Stimulated activated CD4-positive, alpha-beta T cell treated with anti-CD3 and anti-CD28 coated beads, Interleukin-15, amount 100 ng/mL, for 1 hour (primary cell): ENCODE measurements at regions not wholly inside any gene's neighbourhood (a gene's known extent, or its start where the extent isn't known, plus 50 kb on each side); places are given as distances from the start of the nearest gene placed in this dataset.

Experiments
- DNase-seq, 2 donors: peaks; one replicate each; pipeline ENCODE4 v3.0.0-alpha.2; 2020; ENCODE audit warnings: low read depth in 1 of 2, low spot score in 1 of 2

- DNase-seq: no peak
Measured at GRCh38 chr16:79498928-79499327, 101.6 kb downstream of the MAF start.

GRCh38 chr16:79497606-79498350, 102.8 kb downstream of the MAF start:
- DNase-seq: no peak

GRCh38 chr16:79493911-79494310, 106.6 kb downstream of the MAF start:
- DNase-seq: no peak

GRCh38 chr16:79492036-79492435, 108.5 kb downstream of the MAF start:
- DNase-seq: no peak

- DNase-seq: no peak
Measured at GRCh38 chr16:79485020-79485419, 115.5 kb downstream of the MAF start.

GRCh38 chr16:79484237-79484636, 116.3 kb downstream of the MAF start:
- DNase-seq: no peak

GRCh38 chr16:79483336-79483735, 117.2 kb downstream of the MAF start:
- no peak for DNase-seq

GRCh38 chr16:79482011-79482410, 118.5 kb downstream of the MAF start:
- DNase-seq: no peak

GRCh38 chr16:79480929-79481328, 119.6 kb downstream of the MAF start:
- DNase-seq: no peak

GRCh38 chr16:79480056-79480455, 120.5 kb downstream of the MAF start:
- no peak for DNase-seq

- no peak for DNase-seq
Measured at GRCh38 chr16:79476580-79476979, 124.0 kb downstream of the MAF start.

GRCh38 chr16:79475841-79476240, 124.7 kb downstream of the MAF start:
- DNase-seq: no peak

GRCh38 chr16:79473456-79473855, 127.1 kb downstream of the MAF start:
- no peak for DNase-seq

GRCh38 chr16:79472426-79472825, 128.1 kb downstream of the MAF start:
- no peak for DNase-seq

GRCh38 chr16:79469999-79470398, 130.5 kb downstream of the MAF start:
- DNase-seq: no peak

GRCh38 chr16:79468631-79469030, 131.9 kb downstream of the MAF start:
- no peak for DNase-seq

GRCh38 chr16:79468121-79468552, 132.4 kb downstream of the MAF start:
- no peak for DNase-seq

GRCh38 chr16:79466111-79466510, 134.4 kb downstream of the MAF start:
- no peak for DNase-seq

- no peak for DNase-seq
Measured at GRCh38 chr16:79463841-79464240, 136.7 kb downstream of the MAF start.

- no peak for DNase-seq
Measured at GRCh38 chr16:79456036-79456435, 144.5 kb downstream of the MAF start.

GRCh38 chr16:79452671-79453070, 147.9 kb downstream of the MAF start:
- no peak for DNase-seq

GRCh38 chr16:79451196-79451816, 149.2 kb downstream of the MAF start:
- DNase-seq: no peak

- DNase-seq: no peak
Measured at GRCh38 chr16:79449900-79450299, 150.6 kb downstream of the MAF start.
